Endodermal cell (in vitro differentiated cells): ENCODE measurements at regions not wholly inside any gene's neighbourhood (a gene's known extent, or its start where the extent isn't known, plus 50 kb on each side); places are given as distances from the start of the nearest gene placed in this dataset.

ENCODE experiments used
- DNase-seq: peaks from one replicate; pipeline ENCODE4 v3.0.0-alpha.2; 2017
- H3K27ac ChIP-seq: 2 replicates; pipeline ENCODE4 v1.5.1; 2013; ENCODE audit warnings: mild to moderate bottlenecking, low read depth, low read length, moderate library complexity
- H3K27me3 ChIP-seq: 2 replicates; pipeline ENCODE4 v1.6.1; 2013; ENCODE audit warnings: mild to moderate bottlenecking, low read length, moderate library complexity; ENCODE audit not compliant: insufficient read depth, control insufficient read depth, poor library complexity, severe bottlenecking
- H3K36me3 ChIP-seq: 2 replicates; pipeline ENCODE4 v1.7.0; 2013; ENCODE audit warnings: mild to moderate bottlenecking, low read length, moderate library complexity; ENCODE audit not compliant: control insufficient read depth, insufficient read depth
- H3K4me1 ChIP-seq: one replicate; pipeline ENCODE4 v1.7.0; 2013; ENCODE audit warnings: low read length; ENCODE audit not compliant: control insufficient read depth, insufficient read depth
- H3K4me3 ChIP-seq: 2 replicates; pipeline ENCODE4 v1.5.1; 2013; ENCODE audit warnings: mild to moderate bottlenecking, low read length, moderate library complexity
- H3K9ac ChIP-seq: 2 replicates; pipeline ENCODE4 v1.6.1; 2013; ENCODE audit warnings: mild to moderate bottlenecking, low read length, moderate library complexity; ENCODE audit not compliant: poor library complexity, severe bottlenecking; ENCODE audit errors: extremely low read depth
- H3K9me3 ChIP-seq: 2 replicates; pipeline ENCODE4 v1.6.1; 2013; ENCODE audit warnings: mild to moderate bottlenecking, low read length, moderate library complexity; ENCODE audit not compliant: control insufficient read depth
- H3K27ac Mint-ChIP-seq: 2 replicates; pipeline ENCODE4 v1.8.0; 2020; ENCODE audit warnings: mixed read lengths
- H3K27me3 Mint-ChIP-seq: 2 replicates; pipeline ENCODE4 v1.8.0; 2021; ENCODE audit warnings: mild to moderate bottlenecking, mixed read lengths; ENCODE audit not compliant: insufficient read depth
- H3K36me3 Mint-ChIP-seq: 2 replicates; pipeline ENCODE4 v1.8.0; 2020; ENCODE audit warnings: low read depth, mixed read lengths
- H3K4me1 Mint-ChIP-seq: 2 replicates; pipeline ENCODE4 v1.8.0; 2020; ENCODE audit warnings: mixed read lengths
- H3K4me3 Mint-ChIP-seq: 2 replicates; pipeline ENCODE4 v1.8.0; 2020; ENCODE audit warnings: mild to moderate bottlenecking, moderate library complexity, mixed read lengths
- H3K9me3 Mint-ChIP-seq: 2 replicates; pipeline ENCODE4 v1.8.0; 2020; ENCODE audit warnings: mild to moderate bottlenecking, mixed read lengths
- CTCF ChIP-seq: fragments of 200-600 bp; sonication (generic); conservative IDR thresholded peaks from 2 replicates; pipeline ENCODE4 v1.5.0; 2021; ENCODE audit warnings: antibody characterized with exemption, mild to moderate bottlenecking
- WGBS, 2 experiments: methylation state at CpG; one replicate each; pipeline versions ENCODE4 v1.1.5 to v1.1.7; 2013; ENCODE audit warnings: missing lambda C conversion rate in 2 of 2, mixed read lengths in 1 of 2; ENCODE audit not compliant: insufficient coverage in 1 of 2, insufficient read length in 1 of 2; 5-methylcytosine and 5-hydroxymethylcytosine counted together

- Mint-ChIP-seq H3K4me3 (no peak overlapping the region), H3K4me1 (peaks cover 3% of the 10 kb centered on the region), H3K27me3 (no peaks in the 10 kb centered on the region), H3K36me3 (no peaks in the 10 kb centered on the region), H3K27ac (no peak overlapping the region), H3K9me3 (no peaks in the 10 kb centered on the region)
- Histone ChIP-seq H3K4me3 (no peak overlapping the region), H3K27me3 (no peaks in the 10 kb centered on the region), H3K9ac (no peak overlapping the region), H3K9me3 (no peaks in the 10 kb centered on the region), H3K27ac (no peak overlapping the region), H3K4me1 (no peaks in the 10 kb centered on the region), H3K36me3 (no peaks in the 10 kb centered on the region)
- 93 to 100% methylated on average over 1 to 2 of the region's 2 CpGs for whole genome bisulfite sequencing, 2 experiments
- DNase-seq = no peak
- no peak for TF ChIP-seq CTCF
Measured at GRCh38 chr20:21994203-21994602, 288.7 kb downstream of the PAX1 start.

GRCh38 chr20:21982559-21982958, 277.1 kb downstream of the PAX1 start:
- peaks cover 10% of the 10 kb centered on the region for H3K9me3 ChIP-seq
- H3K27ac ChIP-seq = no peak overlapping the region
- Mint-ChIP-seq H3K27me3 (peaks cover 1% of the 10 kb centered on the region), H3K36me3 (no peaks in the 10 kb centered on the region), H3K4me3 (no peak overlapping the region), H3K9me3 (no peaks in the 10 kb centered on the region), H3K4me1 (peaks cover 1% of the 10 kb centered on the region), H3K27ac (no peak overlapping the region)
- no peaks in the 10 kb centered on the region for H3K4me1 ChIP-seq
- no peak for TF ChIP-seq CTCF
- no peak overlapping the region for H3K9ac ChIP-seq
- no peaks in the 10 kb centered on the region for H3K27me3 ChIP-seq
- no peak overlapping the region for H3K4me3 ChIP-seq
- H3K36me3 ChIP-seq = no peaks in the 10 kb centered on the region
- no peak for DNase-seq
- 91 to 100% methylated on average over 1 to 3 of the region's 3 CpGs for WGBS, 2 experiments

- Histone ChIP-seq H3K4me1 (no peaks in the 10 kb centered on the region), H3K9me3 (peaks cover 6% of the 10 kb centered on the region), H3K4me3 (no peak overlapping the region), H3K9ac (no peak overlapping the region), H3K27me3 (no peaks in the 10 kb centered on the region), H3K27ac (no peak overlapping the region), H3K36me3 (no peaks in the 10 kb centered on the region)
- peaks cover 1% of the 10 kb centered on the region for H3K27me3 Mint-ChIP-seq
- peaks cover 2% of the 10 kb centered on the region for H3K4me1 Mint-ChIP-seq
- H3K27ac Mint-ChIP-seq = no peak overlapping the region
- no peak for TF ChIP-seq CTCF
- DNase-seq = no peak
- H3K9me3 Mint-ChIP-seq = no peaks in the 10 kb centered on the region
- no peak overlapping the region for H3K4me3 Mint-ChIP-seq
- WGBS, 2 experiments = 95 to 96% methylated on average over 4 to 6 of the region's 6 CpGs
- no peaks in the 10 kb centered on the region for H3K36me3 Mint-ChIP-seq
Measured at GRCh38 chr20:21981597-21982344, 276.3 kb downstream of the PAX1 start.
